Adrenal gland (tissue), 9 donors: ENCODE measurements at regions not wholly inside any gene's neighbourhood (a gene's known extent, or its start where the extent isn't known, plus 50 kb on each side); places are given as distances from the start of the nearest gene placed in this dataset.

Experiments
- DNase-seq, 7 donors: peaks; one replicate each; pipeline ENCODE4 v3.0.0-alpha.2; 2019 to 2020
- H3K27ac ChIP-seq, 5 donors: fragments of 200-600 bp; sonication (generic) in 4 of 5; 1 replicate in 3 of 5; 2 replicates in 2 of 5; pipeline versions ENCODE4 v1.5.1 to v1.8.0; 2016 to 2020; ENCODE audit warnings: mild to moderate bottlenecking in 1 of 5
- H3K27me3 ChIP-seq: fragments of 200-600 bp; 2 replicates; pipeline ENCODE4 v1.8.0; 2021
- H3K36me3 ChIP-seq, 2 donors: fragments of 200-600 bp; replicated peaks in 1 of 2; 1 replicate in 1 of 2; 2 replicates in 1 of 2; pipeline versions ENCODE4 v1.5.1 to v1.8.0; 2018 to 2022
- H3K4me1 ChIP-seq, 2 donors: fragments of 200-600 bp; replicated peaks in 1 of 2; 1 replicate in 1 of 2; 2 replicates in 1 of 2; pipeline versions ENCODE4 v1.5.1 to v1.8.0; 2018 to 2021
- H3K4me3 ChIP-seq, 4 donors: fragments of 200-600 bp; sonication (generic) in 3 of 4; one replicate each; pipeline ENCODE4 v1.5.1; 2016 to 2018
- H3K9me3 ChIP-seq, 3 donors: fragments of 200-600 bp; sonication (generic) in 1 of 3; replicated peaks in 1 of 3; 1 replicate in 2 of 3; 2 replicates in 1 of 3; pipeline versions ENCODE4 v1.5.1 to v1.8.0; 2016 to 2021
- POLR2A ChIP-seq, 2 donors: fragments of 450-650 bp; IDR thresholded peaks; one replicate each; pipeline ENCODE4 v1.6.1; 2017; ENCODE audit warnings: antibody characterized with exemption in 2 of 2, mild to moderate bottlenecking in 2 of 2, moderate library complexity in 1 of 2
- WGBS, 4 donors: extraction: QIAGEN DNeasy Blood & Tissue Kit in 2 of 4; methylation state at CpG; one replicate each; pipeline versions ENCODE4 v1.1.5 to v1.1.7; 2013 to 2017; 5-methylcytosine and 5-hydroxymethylcytosine counted together
- intact Hi-C, 2 donors: fragments of 100-400 bp; cut with DNase I; formaldehyde crosslinking; loops; one replicate each; pipeline versions ENCODE4 v1.14.1 to v1.15.0; 2022 to 2023
- TF ChIP-seq, protein P1 (sequence below), 6 experiments: fragments of 450-650 bp in 4 of 6; fragments of 200-600 bp in 2 of 6; sonication (generic) in 1 of 6; IDR thresholded peaks; 1 replicate in 5 of 6; 2 replicates in 1 of 6; pipeline versions ENCODE4 v1.5.1 to v1.8.0; 2016 to 2021; ENCODE audit warnings: antibody characterized with exemption in 6 of 6, mild to moderate bottlenecking in 2 of 6, moderate library complexity in 1 of 6
- donor health status: healthy with polysubstance abuse.
- donor health status: Bipolar disorder and iron deficiency.
- donor health status: DM: yes; HTN: yes; CAD: no.
- donor health status: DM: no; HTN: no; CAD: no.
- donor health status: DM: no; HTN: no; CAD: no.

DNA sequence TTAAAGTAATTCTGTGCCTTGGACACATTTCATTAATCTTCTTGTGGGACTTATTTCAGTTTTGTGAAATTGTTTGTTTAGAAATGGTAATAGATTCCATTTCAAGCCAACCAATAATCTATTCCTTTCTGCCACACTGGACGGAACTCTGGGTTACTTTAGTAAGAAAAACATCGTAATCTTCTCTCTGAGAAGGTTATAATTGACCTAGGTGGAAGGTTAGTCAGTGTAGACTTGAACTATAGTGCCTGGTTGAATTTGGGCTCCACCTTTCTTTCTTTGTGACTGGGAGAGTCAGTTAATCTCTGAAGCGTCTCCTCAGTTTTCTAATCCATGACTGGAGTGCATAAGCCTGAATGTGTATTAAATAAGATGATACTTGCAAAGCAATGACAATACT lies 89.7 kb upstream of the PRLR start:
- 70 to 92% (median 90%) methylated on average over 3 of the region's 3 CpGs for WGBS, 4 donors
- DNase-seq: no peak
- TF ChIP-seq POLR2A (IDR thresholded peaks at IDR 0.05): no peak
- TF ChIP-seq, protein P1, sequence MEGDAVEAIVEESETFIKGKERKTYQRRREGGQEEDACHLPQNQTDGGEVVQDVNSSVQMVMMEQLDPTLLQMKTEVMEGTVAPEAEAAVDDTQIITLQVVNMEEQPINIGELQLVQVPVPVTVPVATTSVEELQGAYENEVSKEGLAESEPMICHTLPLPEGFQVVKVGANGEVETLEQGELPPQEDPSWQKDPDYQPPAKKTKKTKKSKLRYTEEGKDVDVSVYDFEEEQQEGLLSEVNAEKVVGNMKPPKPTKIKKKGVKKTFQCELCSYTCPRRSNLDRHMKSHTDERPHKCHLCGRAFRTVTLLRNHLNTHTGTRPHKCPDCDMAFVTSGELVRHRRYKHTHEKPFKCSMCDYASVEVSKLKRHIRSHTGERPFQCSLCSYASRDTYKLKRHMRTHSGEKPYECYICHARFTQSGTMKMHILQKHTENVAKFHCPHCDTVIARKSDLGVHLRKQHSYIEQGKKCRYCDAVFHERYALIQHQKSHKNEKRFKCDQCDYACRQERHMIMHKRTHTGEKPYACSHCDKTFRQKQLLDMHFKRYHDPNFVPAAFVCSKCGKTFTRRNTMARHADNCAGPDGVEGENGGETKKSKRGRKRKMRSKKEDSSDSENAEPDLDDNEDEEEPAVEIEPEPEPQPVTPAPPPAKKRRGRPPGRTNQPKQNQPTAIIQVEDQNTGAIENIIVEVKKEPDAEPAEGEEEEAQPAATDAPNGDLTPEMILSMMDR (IDR thresholded peaks at IDR 0.05): no peak
- no peak overlapping the region for H3K4me3 ChIP-seq
- peaks cover 0 to 7% of the 10 kb centered on the region in 2 donors for H3K4me1 ChIP-seq
- intact Hi-C loops: no loop called here
- H3K27ac ChIP-seq: no peak overlapping the region
- H3K27me3 ChIP-seq: no peaks in the 10 kb centered on the region
- no peaks in the 10 kb centered on the region for H3K36me3 ChIP-seq
- H3K9me3 ChIP-seq: no peaks in the 10 kb centered on the region

DNA sequence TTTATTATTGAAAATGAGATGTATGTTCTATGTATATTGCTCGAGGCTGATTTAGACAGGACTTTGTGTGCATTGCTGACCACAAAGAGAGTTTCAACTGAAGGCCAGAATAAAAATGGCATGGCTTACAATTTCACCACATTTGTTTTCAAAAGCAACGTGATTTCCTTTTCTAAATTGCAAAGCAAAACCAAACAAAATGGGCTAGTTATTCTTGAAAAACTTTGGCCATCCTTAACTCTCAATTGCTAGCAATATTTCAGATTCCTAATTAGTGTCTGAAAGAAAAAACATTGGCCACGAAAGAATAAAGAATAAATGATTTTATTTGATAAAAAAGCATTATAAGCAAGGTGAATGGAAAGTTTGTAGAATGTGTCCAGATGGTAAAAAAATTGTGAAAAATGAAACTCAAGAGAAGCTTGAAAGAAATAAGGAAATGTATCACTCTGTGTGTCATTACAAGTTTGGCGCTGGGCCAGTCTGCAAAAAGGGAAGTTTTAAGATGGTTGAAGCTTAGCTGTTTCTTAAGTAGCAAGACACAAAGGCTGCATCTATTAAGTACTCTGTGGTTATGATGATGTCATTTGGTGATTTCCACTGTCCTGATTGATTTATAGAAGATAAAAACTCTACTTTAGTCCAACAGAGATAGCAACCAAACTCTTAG lies 89.2 kb upstream of the PRLR start:
- Histone ChIP-seq H3K36me3 (no peaks in the 10 kb centered on the region), H3K4me3 (no peak overlapping the region), H3K27ac (peak overlapping the region in 1 of 5 donors; percentile 8), H3K9me3 (no peaks in the 10 kb centered on the region), H3K4me1 (peaks cover 0 to 7% of the 10 kb centered on the region in 2 donors), H3K27me3 (no peaks in the 10 kb centered on the region)
- peak; percentile 51 to 87 (median 67) for DNase-seq
- TF ChIP-seq, protein P1 (IDR thresholded peaks at IDR 0.05): no peak
- no peak for TF ChIP-seq POLR2A (IDR thresholded peaks at IDR 0.05)
- intact Hi-C loops: no loop called here
- WGBS, 4 donors: 62 to 64% (median 63%) methylated on average over 4 of the region's 4 CpGs

- Histone ChIP-seq H3K4me3 (no peak overlapping the region), H3K36me3 (no peaks in the 10 kb centered on the region), H3K27me3 (no peaks in the 10 kb centered on the region), H3K4me1 (peaks cover 0 to 7% of the 10 kb centered on the region in 2 donors), H3K27ac (no peak overlapping the region), H3K9me3 (no peaks in the 10 kb centered on the region)
- WGBS, 4 donors: 78 to 92% (median 84%) methylated on average over 2 of the region's 2 CpGs
- intact Hi-C loops: no loop called here
- DNase-seq: no peak
- TF ChIP-seq POLR2A (IDR thresholded peaks at IDR 0.05): no peak
- TF ChIP-seq, protein P1 (IDR thresholded peaks at IDR 0.05): no peak
Observed at GRCh38 chr5:35317586-35317985, 87.3 kb upstream of the PRLR start.

DNA sequence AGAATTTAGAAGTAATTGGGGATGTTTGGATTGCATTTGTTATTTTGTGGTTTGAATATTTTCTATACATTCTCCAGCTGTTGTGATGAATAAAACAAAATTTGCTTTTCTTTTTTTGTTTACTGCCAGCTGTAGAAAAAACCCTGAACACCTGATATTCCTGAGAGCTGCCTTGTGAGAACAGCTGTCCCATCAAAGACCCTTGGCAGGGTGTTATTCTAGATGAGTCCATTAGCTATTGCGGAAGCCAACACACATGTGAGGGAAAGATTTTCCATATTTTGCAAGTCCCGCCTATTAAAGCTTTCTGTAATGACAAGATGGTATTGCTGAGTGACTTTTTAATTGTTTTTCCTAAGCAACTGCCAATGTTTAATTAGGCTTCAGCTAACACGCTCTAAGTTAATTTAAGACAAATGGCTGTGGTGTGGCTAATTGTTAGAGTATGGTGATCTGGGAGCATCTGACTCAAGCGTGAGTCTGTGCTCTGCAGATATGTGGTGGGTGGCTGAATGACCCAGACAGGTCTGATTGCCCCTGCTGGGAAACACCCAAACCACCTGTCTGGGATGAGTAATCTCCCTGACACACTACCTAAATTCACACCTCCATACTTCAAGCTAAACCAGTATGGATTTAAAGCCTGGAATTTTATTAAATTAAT lies 86.5 kb upstream of the PRLR start:
- intact Hi-C loops: no loop called here

More for the DNA sequence above, 86.5 kb upstream of the PRLR start:
- no peak overlapping the region for H3K27ac ChIP-seq
- 87 to 98% (median 96%) methylated on average over 4 of the region's 4 CpGs for WGBS, 4 donors
- H3K27me3 ChIP-seq: no peaks in the 10 kb centered on the region
- TF ChIP-seq, protein P1 (IDR thresholded peaks at IDR 0.05): no peak
- TF ChIP-seq POLR2A (IDR thresholded peaks at IDR 0.05): no peak
- no peak for DNase-seq
- no peaks in the 10 kb centered on the region for H3K9me3 ChIP-seq
- no peak overlapping the region for H3K4me3 ChIP-seq
- H3K36me3 ChIP-seq: no peaks in the 10 kb centered on the region
- H3K4me1 ChIP-seq: peaks cover 0 to 7% of the 10 kb centered on the region in 2 donors
